ENCODE measurements at regions not wholly inside any gene's neighbourhood (a gene's known extent, or its start where the extent isn't known, plus 50 kb on each side); places are given as distances from the start of the nearest gene placed in this dataset.
"Not testable (repeated sequence)": the region's sequence is repeated elsewhere in the genome, so short reads cannot be mapped to it uniquely, and the experiment has no call there.

DNA sequence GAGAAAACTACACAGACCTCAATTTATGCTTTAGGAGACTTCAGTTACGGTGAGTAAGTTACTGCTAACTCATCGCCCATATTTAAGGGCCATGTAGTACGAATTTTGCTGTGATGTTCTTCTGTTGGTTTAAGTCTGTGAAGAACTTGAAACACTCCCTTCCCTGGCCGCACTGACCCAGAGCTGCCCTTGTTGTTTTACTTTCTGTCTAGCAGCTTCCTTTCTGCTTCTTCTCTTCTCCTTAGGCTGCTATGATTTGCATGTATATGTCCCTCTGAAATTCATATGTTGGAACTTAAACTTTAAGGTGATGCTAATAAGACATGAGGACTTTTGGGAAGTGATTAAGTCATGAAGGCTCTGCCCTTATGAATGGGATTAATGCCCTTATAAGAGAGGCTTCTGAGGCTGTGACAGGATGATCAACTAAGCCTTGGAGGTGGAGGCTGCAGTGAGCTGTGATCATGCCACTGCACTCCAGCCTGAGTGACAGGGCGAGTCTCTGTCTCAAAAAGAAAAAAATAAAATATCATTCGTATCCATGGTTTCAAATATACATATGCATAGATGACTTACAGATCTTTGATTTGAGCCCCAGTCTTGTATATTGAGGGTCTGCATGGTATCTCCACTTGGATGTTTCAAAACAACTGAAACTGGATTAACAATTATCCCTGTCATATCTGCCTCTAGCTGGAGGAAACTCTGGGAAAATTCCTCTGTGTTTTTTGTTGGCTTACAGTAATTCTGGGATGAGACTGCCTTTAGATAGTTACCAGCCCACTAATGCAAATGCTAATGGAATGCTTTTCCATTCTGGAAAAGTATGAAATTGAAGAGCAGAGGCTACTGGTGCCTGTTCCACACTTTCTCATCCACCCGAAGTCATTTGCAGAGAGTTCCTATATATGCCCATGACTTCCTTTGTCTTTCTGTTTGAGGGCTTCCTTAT, 263.4 kb upstream of the ACTBL2 start:
- no peak for DNase-seq (ENCODE audit: low spot score in 2 of 2)
- no peak for FAIRE-seq

GRCh38 chr5:57745029-57745428, 262.4 kb upstream of the ACTBL2 start:
- DNase-seq (ENCODE audit: low spot score in 2 of 2) = no peak
- FAIRE-seq = no peak

DNA sequence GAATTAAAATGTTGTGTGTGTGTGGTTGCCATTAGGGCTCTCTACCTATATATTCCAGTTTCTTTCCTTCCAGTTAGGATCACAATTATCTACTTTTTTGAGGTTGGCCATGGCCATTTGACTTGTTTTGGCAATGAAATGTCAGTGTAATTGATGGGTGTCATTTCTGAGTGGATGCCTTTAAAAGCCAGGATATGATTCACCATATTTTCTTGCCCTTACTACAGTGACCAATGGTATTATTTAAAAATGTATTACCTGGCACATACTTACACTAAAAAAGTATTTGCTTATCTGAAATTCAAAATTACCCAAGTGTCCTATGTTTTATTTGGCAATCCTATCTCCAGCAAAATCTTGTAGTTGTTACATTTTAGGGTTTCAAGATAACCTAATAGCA, 258.7 kb upstream of the ACTBL2 start:
- no peak for FAIRE-seq
- DNase-seq (ENCODE audit: low spot score in 2 of 2) = no peak

GRCh38 chr5:57738787-57739186, 256.2 kb upstream of the ACTBL2 start:
- no peak for FAIRE-seq
- DNase-seq (ENCODE audit: low spot score in 2 of 2) = no peak

DNA sequence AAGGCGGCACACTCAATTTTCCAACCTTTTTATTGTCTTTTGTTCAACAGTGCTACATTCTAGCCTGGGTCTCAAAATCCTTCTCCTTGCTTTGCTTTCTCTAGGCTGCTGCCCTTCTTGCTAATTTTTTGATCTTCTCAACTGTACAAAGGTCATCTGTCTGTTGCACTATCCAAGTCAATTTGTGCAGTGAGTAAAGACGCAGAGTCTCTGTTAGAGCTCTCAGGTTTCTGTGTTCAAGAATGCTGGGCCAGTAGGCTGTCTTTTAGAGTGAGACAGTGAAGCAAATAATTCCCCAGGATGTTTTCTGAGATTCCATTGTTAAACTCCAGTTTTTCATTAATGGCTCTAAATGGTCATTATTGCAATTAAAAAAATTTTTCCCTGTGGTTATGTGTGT, 255.7 kb upstream of the ACTBL2 start:
- DNase-seq (ENCODE audit: low spot score in 2 of 2) = no peak
- FAIRE-seq = no peak

- no peak for DNase-seq (ENCODE audit: low spot score in 2 of 2)
- FAIRE-seq = no peak
These were observed 254.1 kb upstream of the ACTBL2 start for GRCh38 chr5:57736716-57737115.

DNA sequence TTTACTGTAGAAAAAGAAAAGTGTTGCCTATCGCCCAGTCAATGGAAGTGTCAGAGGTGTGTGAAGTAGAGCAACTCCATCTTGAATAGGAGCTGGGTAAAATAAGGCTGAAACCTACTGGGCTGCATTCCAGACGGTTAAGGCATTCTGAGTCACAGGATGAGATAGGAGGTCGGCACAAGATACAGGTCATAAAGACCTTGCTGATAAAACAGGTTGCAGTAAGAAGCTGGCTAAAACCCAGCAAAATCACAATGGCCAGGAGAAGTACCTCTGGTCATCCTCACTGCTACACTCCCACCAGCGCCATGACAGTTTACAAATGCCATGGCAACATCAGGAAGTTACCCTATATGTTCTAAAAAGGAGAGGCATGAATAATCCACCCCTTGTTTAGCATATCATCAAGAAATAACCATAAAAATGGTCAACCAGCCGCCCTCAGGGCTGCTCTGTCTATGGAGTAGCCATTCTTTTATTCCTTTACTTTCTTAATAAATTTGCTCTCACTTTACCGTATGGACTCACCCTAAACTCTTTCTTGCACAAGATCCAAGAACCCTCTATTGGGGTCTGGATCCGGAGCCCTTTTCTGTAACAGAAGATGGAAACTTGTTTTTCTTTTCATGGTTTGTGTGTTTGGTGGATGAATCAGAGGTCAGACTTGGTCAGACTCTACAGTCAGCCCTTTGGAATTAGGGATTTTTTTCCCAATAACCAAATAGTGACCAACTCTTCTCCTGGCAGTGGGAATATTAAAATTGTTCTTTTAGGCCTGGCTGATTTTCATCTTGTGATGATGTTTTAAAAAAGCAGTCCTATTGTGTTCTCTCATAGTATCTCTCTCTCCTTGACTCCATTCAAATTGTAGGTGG, 252.9 kb upstream of the ACTBL2 start:
- DNase-seq (ENCODE audit: low spot score in 2 of 2); FAIRE-seq: not testable (repeated sequence)

GRCh38 chr5:57734296-57734695, 251.7 kb upstream of the ACTBL2 start:
- FAIRE-seq = no peak
- DNase-seq (ENCODE audit: low spot score in 2 of 2) = no peak

DNA sequence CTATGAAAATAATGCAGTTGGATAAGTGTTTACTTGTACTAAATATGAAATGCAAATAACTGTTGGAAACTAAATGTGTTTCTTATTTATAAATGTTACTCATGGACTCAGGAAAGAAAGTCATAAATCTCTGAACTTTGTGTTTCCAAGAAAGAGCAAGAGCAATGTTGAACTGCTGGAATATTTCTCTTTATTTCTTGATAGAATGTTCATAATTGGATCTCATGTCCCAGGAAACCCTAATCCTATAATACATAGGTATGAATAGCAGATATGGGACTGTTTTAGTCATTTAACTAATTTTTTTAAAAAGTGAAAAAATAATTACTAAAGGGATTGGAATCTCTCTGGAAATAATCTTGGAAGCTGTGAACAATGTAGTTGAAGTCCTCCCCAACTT, 245.0 kb upstream of the ACTBL2 start:
- DNase-seq (ENCODE audit: low spot score in 2 of 2) = no peak
- FAIRE-seq = no peak

GRCh38 chr5:57725658-57726504, 243.3 kb upstream of the ACTBL2 start:
- FAIRE-seq (no peak), DNase-seq (ENCODE audit: low spot score in 2 of 2) (no peak)

DNA sequence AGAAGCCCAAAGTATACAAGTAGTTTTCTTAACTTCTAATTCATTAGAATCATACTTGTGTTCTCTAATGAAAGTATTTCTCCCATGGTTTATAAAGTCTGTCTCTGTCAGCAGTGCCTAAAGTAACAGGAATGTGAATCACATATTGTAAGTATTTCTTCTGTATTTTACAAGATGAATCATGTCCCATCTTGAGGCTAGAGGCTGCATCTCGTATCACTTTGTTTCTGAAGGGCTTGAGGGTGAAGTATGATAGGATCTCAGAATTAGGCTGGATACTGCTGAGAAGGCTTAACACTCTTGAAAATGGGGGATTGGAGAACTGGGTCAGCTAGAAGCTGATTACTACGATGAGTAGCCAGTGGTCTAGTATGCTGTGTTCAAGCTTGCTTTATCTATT, 242.2 kb upstream of the ACTBL2 start:
- DNase-seq (ENCODE audit: low spot score in 2 of 2) (no peak), FAIRE-seq (no peak)

DNA sequence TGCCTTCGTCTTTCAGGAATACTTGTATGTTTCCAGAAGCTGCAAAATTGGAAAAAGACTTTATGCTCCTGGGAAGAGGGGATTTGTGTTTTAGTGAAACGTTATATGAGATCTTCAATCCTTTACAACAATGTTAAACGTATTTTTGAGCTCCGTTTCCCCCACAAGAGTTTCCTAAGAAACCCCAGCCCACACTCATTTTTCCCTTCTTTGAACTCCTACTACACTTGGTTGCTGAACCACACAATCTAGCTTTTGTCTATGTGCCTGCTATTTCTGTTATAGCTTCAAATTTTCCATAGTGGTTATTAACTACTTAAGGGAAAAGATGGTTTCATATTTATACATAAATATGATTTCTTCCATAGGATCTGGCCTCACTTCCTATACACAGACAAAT, 238.6 kb upstream of the ACTBL2 start:
- DNase-seq (ENCODE audit: low spot score in 2 of 2) = no peak
- FAIRE-seq = no peak

DNA sequence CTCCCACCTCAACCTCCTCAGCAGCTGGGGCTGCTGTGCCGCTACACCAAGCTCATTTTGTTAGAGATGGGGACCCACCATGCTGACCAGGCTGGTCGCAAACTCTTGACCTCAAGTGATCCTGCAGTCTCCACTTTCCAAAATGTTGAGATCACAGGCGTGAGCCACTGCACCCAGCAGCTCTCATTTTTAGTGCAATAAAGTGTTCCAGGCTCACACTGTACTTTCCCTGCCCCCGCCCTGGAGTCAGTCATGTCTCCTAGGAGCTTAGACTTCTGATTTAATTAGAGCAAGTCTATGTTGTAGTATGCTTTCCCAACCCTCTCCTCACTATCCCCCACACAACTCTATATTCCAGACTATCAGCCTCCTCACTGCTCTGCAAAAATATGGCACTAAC, 238.0 kb upstream of the ACTBL2 start:
- DNase-seq (ENCODE audit: low spot score in 2 of 2) (no peak), FAIRE-seq (no peak)

GRCh38 chr5:57719216-57719615, 236.6 kb upstream of the ACTBL2 start:
- FAIRE-seq (no peak), DNase-seq (ENCODE audit: low spot score in 2 of 2) (no peak)

DNA sequence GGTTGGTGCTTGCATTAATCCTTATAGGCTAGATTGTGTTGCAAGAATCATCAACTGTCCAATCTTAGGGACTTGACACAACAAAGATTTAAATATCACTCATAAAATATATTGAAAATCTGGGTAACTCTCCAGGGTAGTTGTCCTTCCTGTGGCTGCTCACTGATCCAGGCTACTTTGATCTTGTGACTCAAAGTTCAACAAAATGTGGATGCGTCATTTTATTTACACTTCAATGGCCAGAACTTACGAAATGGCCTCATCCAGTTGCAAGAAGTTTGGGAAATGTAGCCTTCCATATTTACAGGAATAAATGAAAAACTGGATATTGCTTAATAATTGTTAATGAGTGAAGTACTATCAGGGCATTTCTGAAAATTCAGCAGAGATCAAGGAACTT, 235.5 kb upstream of the ACTBL2 start:
- DNase-seq (ENCODE audit: low spot score in 2 of 2) (no peak), FAIRE-seq (no peak)

DNA sequence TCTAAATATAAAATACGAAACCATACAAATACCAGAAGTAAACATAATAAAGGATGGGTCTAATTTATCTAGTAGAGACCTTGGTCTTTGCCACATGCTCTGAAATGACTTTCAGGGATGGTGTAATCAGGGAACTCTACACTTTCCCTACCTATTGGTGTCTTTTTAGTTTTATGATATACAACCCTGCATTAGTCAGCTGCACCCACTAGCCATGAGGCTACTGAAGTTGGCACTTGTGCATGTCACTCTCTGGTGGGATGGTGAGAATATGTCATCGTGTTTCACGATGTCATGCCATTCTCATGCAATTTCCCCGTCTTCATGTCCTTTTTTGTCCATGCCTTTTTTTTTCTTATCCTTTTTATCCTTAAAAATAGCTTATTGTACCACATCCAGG, 234.9 kb upstream of the ACTBL2 start:
- DNase-seq (ENCODE audit: low spot score in 2 of 2) (no peak), FAIRE-seq (no peak)

GRCh38 chr5:57716661-57717060, 234.1 kb upstream of the ACTBL2 start:
- no peak for DNase-seq (ENCODE audit: low spot score in 2 of 2)
- FAIRE-seq = no peak

DNA sequence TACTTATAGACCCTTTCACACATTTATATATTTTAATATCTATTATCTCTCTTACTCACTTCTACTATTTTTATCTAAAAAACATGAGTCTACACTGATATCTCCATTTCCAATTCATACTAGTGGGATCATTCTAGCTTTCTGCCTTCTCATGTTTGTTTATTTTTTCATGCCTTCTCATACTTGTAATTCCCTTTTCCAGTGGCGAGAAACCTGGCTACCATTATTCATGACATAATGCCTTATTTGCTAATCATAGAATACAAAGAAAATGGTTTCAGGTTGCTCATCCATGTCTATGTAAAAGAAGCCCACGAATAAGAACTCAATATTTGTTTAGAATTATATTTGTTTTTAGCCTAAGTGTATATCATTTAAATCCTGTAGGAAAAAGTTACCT, 232.7 kb upstream of the ACTBL2 start:
- no peak for DNase-seq (ENCODE audit: low spot score in 2 of 2)
- no peak for FAIRE-seq

- not testable (repeated sequence) for DNase-seq (ENCODE audit: low spot score in 2 of 2); FAIRE-seq
These were observed 230.9 kb upstream of the ACTBL2 start for GRCh38 chr5:57713535-57713934.

DNA sequence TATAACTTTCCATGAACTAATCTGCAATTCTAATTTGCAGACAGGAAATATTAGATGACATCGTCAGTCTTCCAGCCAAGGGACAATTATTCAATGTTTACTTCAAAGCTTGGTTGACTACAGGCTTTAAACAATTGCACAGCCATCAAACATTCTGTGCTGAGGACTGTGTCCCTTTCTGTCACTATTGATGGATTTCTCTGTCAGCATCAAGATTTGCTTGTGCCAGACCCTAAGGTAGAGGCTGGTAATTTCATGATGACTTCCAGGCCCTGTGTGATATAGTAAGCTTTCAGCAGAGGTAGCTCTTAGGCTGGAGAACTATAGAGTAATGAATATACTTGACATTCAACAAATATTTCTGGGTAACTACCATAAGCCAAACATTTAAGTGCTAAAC, 229.3 kb upstream of the ACTBL2 start:
- no peak for DNase-seq (ENCODE audit: low spot score in 2 of 2)
- FAIRE-seq = no peak

GRCh38 chr5:57711471-57711870, 228.9 kb upstream of the ACTBL2 start:
- no peak for DNase-seq (ENCODE audit: low spot score in 2 of 2)
- no peak for FAIRE-seq

Data from frontal cortex (tissue), 3 donors.